GM19328 (cell line): ENCODE measurements at regions not wholly inside any gene's neighbourhood (a gene's known extent, or its start where the extent isn't known, plus 50 kb on each side); places are given as distances from the start of the nearest gene placed in this dataset.
A peak's percentile ranks its signal among the peaks of the same experiment; 100 is the strongest.
"Not testable (repeated sequence)": the region's sequence is repeated elsewhere in the genome, so short reads cannot be mapped to it uniquely, and the experiment has no call there.

Source experiments
- ATAC-seq: cut with Tn5 transposase; IDR thresholded peaks from one replicate; pipeline ENCODE4 v1.9.1; 2021; ENCODE audit warnings: mild to moderate bottlenecking, moderate library complexity; ENCODE audit not compliant: unreplicated experiment

GRCh38 chr3:72629191-72629631, 219.0 kb downstream of the SHQ1 start:
- peak; percentile 50 for ATAC-seq

GRCh38 chr3:72628065-72628464, 220.2 kb downstream of the SHQ1 start:
- ATAC-seq: no peak

GRCh38 chr3:72627271-72627670, 221.0 kb downstream of the SHQ1 start:
- ATAC-seq: no peak

GRCh38 chr3:72625602-72626337, 222.5 kb downstream of the SHQ1 start:
- ATAC-seq: no peak

- ATAC-seq: no peak
Observed at GRCh38 chr3:72624656-72625055, 223.6 kb downstream of the SHQ1 start.

GRCh38 chr3:72618739-72619138, 229.5 kb downstream of the SHQ1 start:
- ATAC-seq: no peak

GRCh38 chr3:72617424-72618024, 230.7 kb downstream of the SHQ1 start:
- no peak for ATAC-seq

- no peak for ATAC-seq
Observed at GRCh38 chr3:72615776-72616175, 232.5 kb downstream of the SHQ1 start.

GRCh38 chr3:72615182-72615581, 233.1 kb downstream of the SHQ1 start:
- no peak for ATAC-seq

- no peak for ATAC-seq
Observed at GRCh38 chr3:72614394-72615074, 233.7 kb downstream of the SHQ1 start.

- ATAC-seq: no peak
Observed at GRCh38 chr3:72613871-72614270, 234.4 kb downstream of the SHQ1 start.

GRCh38 chr3:72609114-72609513, 239.1 kb downstream of the SHQ1 start:
- ATAC-seq: not testable (repeated sequence)

- ATAC-seq: no peak
Observed at GRCh38 chr3:72606005-72606800, 242.0 kb downstream of the SHQ1 start.

- ATAC-seq: no peak
Observed at GRCh38 chr3:72604328-72604727, 243.9 kb downstream of the SHQ1 start.

GRCh38 chr3:72601983-72602750, 246.1 kb downstream of the SHQ1 start:
- no peak for ATAC-seq

GRCh38 chr3:72601060-72601459, 247.2 kb downstream of the SHQ1 start:
- no peak for ATAC-seq

- no peak for ATAC-seq
Observed at GRCh38 chr3:72597756-72598195, 250.5 kb downstream of the SHQ1 start.

GRCh38 chr3:72597043-72597442, 251.2 kb downstream of the SHQ1 start:
- ATAC-seq: no peak

GRCh38 chr3:72595927-72596610, 252.2 kb downstream of the SHQ1 start:
- no peak for ATAC-seq

- no peak for ATAC-seq
Observed at GRCh38 chr3:72595376-72595775, 252.9 kb downstream of the SHQ1 start.
